ENCODE measurements at regions not wholly inside any gene's neighbourhood (a gene's known extent, or its start where the extent isn't known, plus 50 kb on each side); places are given as distances from the start of the nearest gene placed in this dataset.

DNA sequence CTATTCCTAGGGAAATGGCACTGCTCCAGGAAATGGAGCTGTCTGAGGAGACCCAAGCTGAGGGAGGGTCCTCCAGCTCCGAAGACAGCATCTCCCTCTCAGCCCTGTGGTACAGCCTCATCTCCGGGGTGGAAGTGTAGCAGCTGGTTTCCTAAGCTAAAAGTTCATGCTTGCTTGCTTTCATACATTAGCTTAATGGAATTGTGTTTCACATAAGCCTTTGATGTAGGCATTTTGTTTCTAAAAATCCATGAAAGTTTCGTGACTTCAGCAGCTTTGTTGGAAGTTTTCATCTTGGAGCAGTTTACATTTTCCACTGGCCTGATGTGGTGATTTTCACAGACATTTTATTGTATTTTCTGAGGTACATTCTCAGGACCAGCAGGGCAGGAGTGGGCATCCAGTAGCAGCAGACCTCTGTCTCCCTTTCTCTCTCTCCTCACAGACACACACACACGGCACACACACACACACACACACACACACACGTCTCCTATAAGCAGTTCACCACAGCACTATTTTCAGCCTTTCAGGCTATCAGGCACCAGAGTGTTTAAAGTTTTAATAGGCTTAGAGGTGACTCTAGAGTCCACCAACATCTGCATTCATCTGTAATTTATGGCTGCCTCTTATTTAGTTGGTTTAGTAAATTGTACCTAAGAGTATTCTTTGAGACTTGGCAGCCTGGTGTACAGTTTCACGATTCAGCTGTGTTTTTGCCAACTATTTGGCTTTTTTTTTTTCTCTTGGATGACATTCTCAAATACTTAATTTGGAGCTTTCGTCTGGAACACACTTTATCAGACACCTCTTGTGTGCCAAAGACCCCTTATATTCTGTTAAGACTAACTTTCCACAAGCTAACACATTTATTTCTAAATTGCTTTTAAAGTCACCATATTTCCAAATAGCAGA, 225.8 kb upstream of the SFRP2 start:
- Mint-ChIP-seq H3K9me3 (no peaks in the 10 kb centered on the region), H3K4me3 (peak overlapping the region in 2 of 3 experiments; percentile 6 to 31), H3K27me3 (ENCODE audit: low read depth) (no peaks in the 10 kb centered on the region), H3K36me3 (ENCODE audit: low read depth) (no peaks in the 10 kb centered on the region), H3K27ac (peak overlapping the region; percentile 90 to 96 (median 96)), H3K4me1 (peaks cover 64% of the 10 kb centered on the region)
- TF ChIP-seq, protein P1, sequence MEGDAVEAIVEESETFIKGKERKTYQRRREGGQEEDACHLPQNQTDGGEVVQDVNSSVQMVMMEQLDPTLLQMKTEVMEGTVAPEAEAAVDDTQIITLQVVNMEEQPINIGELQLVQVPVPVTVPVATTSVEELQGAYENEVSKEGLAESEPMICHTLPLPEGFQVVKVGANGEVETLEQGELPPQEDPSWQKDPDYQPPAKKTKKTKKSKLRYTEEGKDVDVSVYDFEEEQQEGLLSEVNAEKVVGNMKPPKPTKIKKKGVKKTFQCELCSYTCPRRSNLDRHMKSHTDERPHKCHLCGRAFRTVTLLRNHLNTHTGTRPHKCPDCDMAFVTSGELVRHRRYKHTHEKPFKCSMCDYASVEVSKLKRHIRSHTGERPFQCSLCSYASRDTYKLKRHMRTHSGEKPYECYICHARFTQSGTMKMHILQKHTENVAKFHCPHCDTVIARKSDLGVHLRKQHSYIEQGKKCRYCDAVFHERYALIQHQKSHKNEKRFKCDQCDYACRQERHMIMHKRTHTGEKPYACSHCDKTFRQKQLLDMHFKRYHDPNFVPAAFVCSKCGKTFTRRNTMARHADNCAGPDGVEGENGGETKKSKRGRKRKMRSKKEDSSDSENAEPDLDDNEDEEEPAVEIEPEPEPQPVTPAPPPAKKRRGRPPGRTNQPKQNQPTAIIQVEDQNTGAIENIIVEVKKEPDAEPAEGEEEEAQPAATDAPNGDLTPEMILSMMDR (IDR thresholded peaks at IDR 0.05; ENCODE audit: unreplicated experiment in 3 of 3), result no peak

DNA sequence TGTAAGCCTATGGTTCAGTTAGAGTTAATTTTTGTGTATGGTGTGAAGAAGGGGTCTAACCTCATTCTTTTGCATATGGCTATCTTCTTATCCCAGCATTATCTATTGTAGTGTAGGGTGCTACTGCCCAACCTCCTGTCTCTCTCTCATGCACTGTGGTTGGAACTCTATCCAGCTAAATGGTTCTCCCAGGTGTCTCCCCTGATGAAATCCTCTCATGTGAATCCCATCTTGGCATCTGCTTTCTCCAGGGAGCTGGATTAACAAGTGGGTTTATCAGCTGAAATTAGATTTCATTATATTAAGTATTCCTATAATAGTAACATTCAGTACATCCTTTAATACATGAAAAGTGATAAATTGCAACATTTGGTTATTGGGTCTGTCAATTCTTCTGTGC, 224.7 kb upstream of the SFRP2 start:
- H3K27ac Mint-ChIP-seq, result peak overlapping the region in 2 of 3 experiments; percentile 76 to 77
- H3K4me3 Mint-ChIP-seq, result no peak overlapping the region
- H3K4me1 Mint-ChIP-seq, result peaks cover 60% of the 10 kb centered on the region
- H3K9me3 Mint-ChIP-seq, result no peaks in the 10 kb centered on the region
- TF ChIP-seq, protein P1 (IDR thresholded peaks at IDR 0.05; ENCODE audit: unreplicated experiment in 3 of 3), result no peak
- H3K36me3 Mint-ChIP-seq (ENCODE audit: low read depth), result no peaks in the 10 kb centered on the region
- H3K27me3 Mint-ChIP-seq (ENCODE audit: low read depth), result no peaks in the 10 kb centered on the region

DNA sequence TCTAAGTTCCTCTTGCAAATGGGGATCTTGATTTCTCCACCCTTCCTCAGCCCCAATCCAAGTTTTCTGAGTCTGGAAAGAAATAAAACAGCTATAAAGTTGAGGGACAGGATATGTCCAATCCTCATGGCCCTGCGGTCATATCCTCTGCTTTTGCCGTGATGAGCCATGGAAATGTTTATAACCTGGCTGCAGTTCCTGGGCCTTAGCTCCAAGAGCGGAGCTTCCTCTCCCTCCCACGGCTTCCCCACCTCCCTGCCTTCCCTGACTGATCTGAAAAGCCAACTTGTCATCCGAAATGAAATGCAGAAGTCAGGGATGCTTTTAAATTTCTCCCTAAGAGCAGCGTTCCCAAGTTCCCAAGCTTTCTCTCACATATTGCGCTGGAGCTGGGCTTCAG, 221.5 kb upstream of the SFRP2 start:
- Mint-ChIP-seq H3K36me3 (ENCODE audit: low read depth) (no peaks in the 10 kb centered on the region), H3K27me3 (ENCODE audit: low read depth) (no peaks in the 10 kb centered on the region), H3K4me1 (peaks cover 53% of the 10 kb centered on the region), H3K27ac (peak overlapping the region; percentile 80 to 96 (median 89)), H3K4me3 (no peak overlapping the region), H3K9me3 (peaks cover 3% of the 10 kb centered on the region)
- TF ChIP-seq, protein P1 (IDR thresholded peaks at IDR 0.05; ENCODE audit: unreplicated experiment in 3 of 3), result no peak

DNA sequence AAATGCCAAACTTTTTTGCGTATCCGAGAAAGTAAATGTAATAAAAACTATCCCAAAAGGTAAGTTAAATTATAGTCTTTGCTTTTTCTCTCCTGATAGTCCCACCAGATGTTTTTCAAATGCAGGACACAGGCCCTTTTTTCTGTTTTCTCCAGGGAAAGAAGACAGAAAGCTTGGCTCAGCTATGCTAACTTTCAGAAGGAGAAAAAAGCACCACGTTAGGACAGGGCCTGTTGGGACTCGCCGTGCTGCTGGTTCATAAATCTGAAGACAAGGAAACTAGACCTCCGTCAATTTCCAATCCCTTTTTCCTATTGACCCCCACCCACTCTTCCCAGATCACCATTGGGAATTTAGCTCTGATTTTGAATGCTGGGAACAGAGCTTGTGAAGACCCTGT, 220.9 kb upstream of the SFRP2 start:
- no peaks in the 10 kb centered on the region for H3K36me3 Mint-ChIP-seq (ENCODE audit: low read depth)
- H3K4me3 Mint-ChIP-seq, result no peak overlapping the region
- peaks cover 3% of the 10 kb centered on the region for H3K9me3 Mint-ChIP-seq
- peak overlapping the region; percentile 80 to 96 (median 89) for H3K27ac Mint-ChIP-seq
- H3K27me3 Mint-ChIP-seq (ENCODE audit: low read depth), result no peaks in the 10 kb centered on the region
- peaks cover 52% of the 10 kb centered on the region for H3K4me1 Mint-ChIP-seq
- TF ChIP-seq, protein P1 (IDR thresholded peaks at IDR 0.05; ENCODE audit: unreplicated experiment in 3 of 3), result no peak

DNA sequence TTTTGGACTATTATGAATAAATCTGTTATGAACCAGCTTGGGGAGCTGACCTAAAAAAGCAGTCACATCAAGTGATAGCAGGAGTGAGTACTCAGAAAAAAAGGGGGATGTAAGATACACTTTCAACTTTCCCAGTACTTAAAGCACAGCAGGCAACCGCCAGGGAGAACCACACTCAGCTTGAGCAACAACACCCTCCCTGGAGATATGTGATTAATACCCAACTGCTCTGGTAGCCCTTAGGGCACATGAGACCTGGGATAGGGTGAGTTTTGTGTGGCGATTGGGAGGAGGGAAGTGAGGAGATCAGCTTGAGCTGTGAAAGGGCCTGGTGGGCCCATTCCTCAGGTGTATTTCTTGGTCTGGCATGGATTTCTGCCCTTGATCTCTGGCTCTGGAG, 220.3 kb upstream of the SFRP2 start:
- H3K27ac Mint-ChIP-seq, result peak overlapping the region; percentile 80 to 96 (median 89)
- peaks cover 3% of the 10 kb centered on the region for H3K9me3 Mint-ChIP-seq
- H3K36me3 Mint-ChIP-seq (ENCODE audit: low read depth), result no peaks in the 10 kb centered on the region
- TF ChIP-seq, protein P1 (IDR thresholded peaks at IDR 0.05; ENCODE audit: unreplicated experiment in 3 of 3), result no peak
- peaks cover 52% of the 10 kb centered on the region for H3K4me1 Mint-ChIP-seq
- no peaks in the 10 kb centered on the region for H3K27me3 Mint-ChIP-seq (ENCODE audit: low read depth)
- H3K4me3 Mint-ChIP-seq, result no peak overlapping the region

DNA sequence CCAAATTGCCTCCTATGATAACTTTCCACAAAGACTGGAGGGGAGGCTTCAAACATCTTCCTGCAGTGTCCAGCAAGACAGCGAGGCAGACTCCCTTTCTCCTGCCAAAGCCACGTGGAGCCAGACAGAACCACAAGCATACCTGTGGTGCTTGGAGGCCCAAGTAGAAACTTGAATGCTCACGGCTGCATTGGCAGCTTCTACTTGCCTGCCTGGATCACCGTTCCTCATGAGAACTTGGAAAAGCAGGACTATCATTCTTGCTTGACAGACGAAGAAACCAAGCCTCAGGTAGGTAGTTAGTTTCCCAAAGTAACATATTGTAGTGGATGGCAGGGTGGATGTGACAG, 216.3 kb upstream of the SFRP2 start:
- H3K27me3 Mint-ChIP-seq (ENCODE audit: low read depth), result no peaks in the 10 kb centered on the region
- H3K36me3 Mint-ChIP-seq (ENCODE audit: low read depth), result no peaks in the 10 kb centered on the region
- peaks cover 3% of the 10 kb centered on the region for H3K9me3 Mint-ChIP-seq
- H3K4me1 Mint-ChIP-seq, result peaks cover 39% of the 10 kb centered on the region
- TF ChIP-seq, protein P1 (IDR thresholded peaks at IDR 0.05; ENCODE audit: unreplicated experiment in 3 of 3), result no peak
- H3K27ac Mint-ChIP-seq, result peak overlapping the region in 2 of 3 experiments; percentile 19 to 79
- H3K4me3 Mint-ChIP-seq, result no peak overlapping the region
